Ishikawa (cell line): ENCODE measurements at regions not wholly inside any gene's neighbourhood (a gene's known extent, or its start where the extent isn't known, plus 50 kb on each side); places are given as distances from the start of the nearest gene placed in this dataset.

Experiments used
- CEBPB ChIP-seq: IDR thresholded peaks from 2 replicates; pipeline ENCODE4 v1.6.1; 2012
- CREB1 ChIP-seq: IDR thresholded peaks from 2 replicates; pipeline ENCODE4 v1.6.1; 2012; ENCODE audit warnings: low read depth
- EGR1 ChIP-seq: IDR thresholded peaks from 2 replicates; pipeline ENCODE4 v1.6.1; 2012
- EP300 ChIP-seq: IDR thresholded peaks from 2 replicates; pipeline ENCODE4 v1.6.1; 2012; ENCODE audit warnings: borderline replicate concordance
- FOXM1 ChIP-seq: IDR thresholded peaks from 2 replicates; pipeline ENCODE4 v1.6.1; 2012; ENCODE audit warnings: low read depth, borderline replicate concordance
- NFIC ChIP-seq: IDR thresholded peaks from 2 replicates; pipeline ENCODE4 v1.6.1; 2012
- RAD21 ChIP-seq: IDR thresholded peaks from 2 replicates; pipeline ENCODE4 v1.6.1; 2012; ENCODE audit warnings: low read depth
- TAF1 ChIP-seq: IDR thresholded peaks from 2 replicates; pipeline ENCODE4 v1.6.1; 2012; ENCODE audit warnings: low read depth, mild to moderate bottlenecking
- TCF12 ChIP-seq: IDR thresholded peaks from 2 replicates; pipeline ENCODE4 v1.6.1; 2012; ENCODE audit warnings: low read depth
- TEAD4 ChIP-seq: IDR thresholded peaks from 2 replicates; pipeline ENCODE4 v1.6.1; 2012
- YY1 ChIP-seq: IDR thresholded peaks from 2 replicates; pipeline ENCODE4 v1.6.1; 2012; ENCODE audit warnings: low read depth
- ZBTB7A ChIP-seq: IDR thresholded peaks from 2 replicates; pipeline ENCODE4 v1.6.1; 2012; ENCODE audit warnings: low read depth
- TF ChIP-seq, protein P1 (sequence below): IDR thresholded peaks from 2 replicates; pipeline ENCODE4 v1.6.1; 2012; ENCODE audit warnings: low read depth, mild to moderate bottlenecking
- TF ChIP-seq, protein P2 (sequence below): IDR thresholded peaks from 2 replicates; pipeline ENCODE4 v1.6.1; 2012
- TF ChIP-seq, protein P3 (sequence below): IDR thresholded peaks from 2 replicates; pipeline ENCODE4 v1.6.1; 2012

DNA sequence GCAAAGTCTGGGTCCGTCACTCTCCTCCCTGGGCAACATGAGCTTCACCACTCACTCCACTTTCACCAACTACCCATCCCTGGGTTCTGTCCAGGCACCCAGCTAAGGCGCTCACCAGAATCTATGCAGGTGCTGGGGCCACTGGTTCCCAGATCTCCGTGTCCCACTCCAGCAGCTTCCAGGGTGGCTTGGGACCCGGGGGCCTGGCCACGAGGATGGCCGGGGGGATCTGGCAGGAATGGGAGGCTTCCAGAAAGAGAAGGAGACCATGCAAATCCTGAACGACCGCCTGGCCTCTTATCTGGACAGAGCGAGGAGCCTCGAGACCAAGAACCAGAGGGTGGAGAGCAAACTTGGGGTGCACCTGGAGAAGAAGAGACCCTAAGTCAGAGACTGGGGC is 1611.0 kb upstream of the ACO1 start:
- TF ChIP-seq FOXM1, result no peak
- TF ChIP-seq, protein P1, sequence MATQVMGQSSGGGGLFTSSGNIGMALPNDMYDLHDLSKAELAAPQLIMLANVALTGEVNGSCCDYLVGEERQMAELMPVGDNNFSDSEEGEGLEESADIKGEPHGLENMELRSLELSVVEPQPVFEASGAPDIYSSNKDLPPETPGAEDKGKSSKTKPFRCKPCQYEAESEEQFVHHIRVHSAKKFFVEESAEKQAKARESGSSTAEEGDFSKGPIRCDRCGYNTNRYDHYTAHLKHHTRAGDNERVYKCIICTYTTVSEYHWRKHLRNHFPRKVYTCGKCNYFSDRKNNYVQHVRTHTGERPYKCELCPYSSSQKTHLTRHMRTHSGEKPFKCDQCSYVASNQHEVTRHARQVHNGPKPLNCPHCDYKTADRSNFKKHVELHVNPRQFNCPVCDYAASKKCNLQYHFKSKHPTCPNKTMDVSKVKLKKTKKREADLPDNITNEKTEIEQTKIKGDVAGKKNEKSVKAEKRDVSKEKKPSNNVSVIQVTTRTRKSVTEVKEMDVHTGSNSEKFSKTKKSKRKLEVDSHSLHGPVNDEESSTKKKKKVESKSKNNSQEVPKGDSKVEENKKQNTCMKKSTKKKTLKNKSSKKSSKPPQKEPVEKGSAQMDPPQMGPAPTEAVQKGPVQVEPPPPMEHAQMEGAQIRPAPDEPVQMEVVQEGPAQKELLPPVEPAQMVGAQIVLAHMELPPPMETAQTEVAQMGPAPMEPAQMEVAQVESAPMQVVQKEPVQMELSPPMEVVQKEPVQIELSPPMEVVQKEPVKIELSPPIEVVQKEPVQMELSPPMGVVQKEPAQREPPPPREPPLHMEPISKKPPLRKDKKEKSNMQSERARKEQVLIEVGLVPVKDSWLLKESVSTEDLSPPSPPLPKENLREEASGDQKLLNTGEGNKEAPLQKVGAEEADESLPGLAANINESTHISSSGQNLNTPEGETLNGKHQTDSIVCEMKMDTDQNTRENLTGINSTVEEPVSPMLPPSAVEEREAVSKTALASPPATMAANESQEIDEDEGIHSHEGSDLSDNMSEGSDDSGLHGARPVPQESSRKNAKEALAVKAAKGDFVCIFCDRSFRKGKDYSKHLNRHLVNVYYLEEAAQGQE, result no peak
- no peak for TF ChIP-seq CEBPB
- no peak for TF ChIP-seq NFIC
- no peak for TF ChIP-seq TAF1
- TF ChIP-seq TEAD4, result no peak
- TF ChIP-seq, protein P2, sequence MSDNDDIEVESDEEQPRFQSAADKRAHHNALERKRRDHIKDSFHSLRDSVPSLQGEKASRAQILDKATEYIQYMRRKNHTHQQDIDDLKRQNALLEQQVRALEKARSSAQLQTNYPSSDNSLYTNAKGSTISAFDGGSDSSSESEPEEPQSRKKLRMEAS, result no peak
- TF ChIP-seq RAD21, result no peak
- TF ChIP-seq ZBTB7A, result no peak
- no peak for TF ChIP-seq TCF12
- TF ChIP-seq EP300, result no peak
- no peak for TF ChIP-seq EGR1
- no peak for TF ChIP-seq CREB1
- TF ChIP-seq, protein P3, sequence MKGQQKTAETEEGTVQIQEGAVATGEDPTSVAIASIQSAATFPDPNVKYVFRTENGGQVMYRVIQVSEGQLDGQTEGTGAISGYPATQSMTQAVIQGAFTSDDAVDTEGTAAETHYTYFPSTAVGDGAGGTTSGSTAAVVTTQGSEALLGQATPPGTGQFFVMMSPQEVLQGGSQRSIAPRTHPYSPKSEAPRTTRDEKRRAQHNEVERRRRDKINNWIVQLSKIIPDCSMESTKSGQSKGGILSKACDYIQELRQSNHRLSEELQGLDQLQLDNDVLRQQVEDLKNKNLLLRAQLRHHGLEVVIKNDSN, result no peak
- no peak for TF ChIP-seq YY1

DNA sequence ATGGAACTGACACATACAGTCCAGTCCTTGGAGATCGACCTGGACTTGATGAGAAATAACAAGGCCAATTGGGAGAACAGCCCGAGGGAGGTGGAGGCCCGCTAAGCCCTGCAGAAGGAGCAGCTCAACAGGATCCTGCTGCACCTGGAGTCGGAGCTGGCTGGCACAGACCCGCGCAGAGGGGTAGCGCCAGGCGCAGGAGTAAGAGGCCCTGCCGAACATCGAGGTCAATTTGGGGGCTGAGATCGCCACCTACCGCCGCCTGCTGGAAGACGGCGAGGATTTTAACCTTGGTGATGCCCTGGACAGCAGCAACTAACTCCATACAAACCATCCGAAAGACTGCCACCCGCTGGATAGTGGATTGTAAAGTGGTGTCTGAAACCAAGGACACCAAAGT is 1610.1 kb upstream of the ACO1 start:
- TF ChIP-seq EGR1 (no peak), YY1 (no peak)
- TF ChIP-seq, protein P1, result no peak

DNA sequence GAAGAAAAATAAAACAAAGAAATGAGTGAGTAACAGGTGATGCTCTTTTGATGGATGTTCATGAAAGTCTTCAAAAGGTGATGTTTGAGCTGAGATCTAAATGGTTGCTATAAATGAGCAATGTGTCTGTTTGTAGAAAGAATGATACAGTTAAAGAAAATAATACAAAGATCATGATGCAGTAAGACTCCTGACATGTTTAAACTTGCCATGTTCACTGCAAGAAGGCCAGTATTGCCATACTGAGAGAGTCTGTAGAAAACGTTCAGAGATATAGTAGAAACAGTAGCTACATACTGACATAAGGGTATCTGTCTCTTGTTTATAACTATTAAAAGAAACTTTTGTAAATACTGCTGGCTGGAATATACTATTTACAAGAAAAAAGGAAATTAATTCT is 1609.2 kb upstream of the ACO1 start:
- TF ChIP-seq ZBTB7A (no peak), EGR1 (no peak), TCF12 (no peak), FOXM1 (no peak), YY1 (no peak)
- TF ChIP-seq, protein P2, result no peak

DNA sequence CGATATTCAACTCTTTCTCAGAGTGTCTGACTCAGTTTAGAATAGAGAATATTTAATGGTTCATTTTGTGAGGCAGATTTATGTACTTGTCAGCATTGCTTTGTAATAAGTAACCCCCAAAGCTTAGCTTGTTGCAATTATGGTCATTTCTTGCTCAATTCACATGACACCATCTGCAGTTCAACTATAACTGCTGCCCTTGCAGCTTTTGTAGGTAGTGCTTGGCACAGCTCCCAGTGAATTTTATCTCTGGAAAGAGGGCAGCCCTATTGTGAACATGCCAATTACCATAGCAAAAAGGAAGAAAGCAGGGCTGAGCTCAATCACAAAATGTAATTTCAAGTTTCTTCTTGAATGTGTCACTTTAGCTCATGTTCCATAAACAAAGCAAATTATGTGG is 1587.7 kb upstream of the ACO1 start:
- TF ChIP-seq NFIC (peak; percentile 26; the same call in 1 of the 2 replicates), CEBPB (peak; percentile 62; the same call in 1 of the 2 replicates)
- TF ChIP-seq, protein P3, result no peak

DNA sequence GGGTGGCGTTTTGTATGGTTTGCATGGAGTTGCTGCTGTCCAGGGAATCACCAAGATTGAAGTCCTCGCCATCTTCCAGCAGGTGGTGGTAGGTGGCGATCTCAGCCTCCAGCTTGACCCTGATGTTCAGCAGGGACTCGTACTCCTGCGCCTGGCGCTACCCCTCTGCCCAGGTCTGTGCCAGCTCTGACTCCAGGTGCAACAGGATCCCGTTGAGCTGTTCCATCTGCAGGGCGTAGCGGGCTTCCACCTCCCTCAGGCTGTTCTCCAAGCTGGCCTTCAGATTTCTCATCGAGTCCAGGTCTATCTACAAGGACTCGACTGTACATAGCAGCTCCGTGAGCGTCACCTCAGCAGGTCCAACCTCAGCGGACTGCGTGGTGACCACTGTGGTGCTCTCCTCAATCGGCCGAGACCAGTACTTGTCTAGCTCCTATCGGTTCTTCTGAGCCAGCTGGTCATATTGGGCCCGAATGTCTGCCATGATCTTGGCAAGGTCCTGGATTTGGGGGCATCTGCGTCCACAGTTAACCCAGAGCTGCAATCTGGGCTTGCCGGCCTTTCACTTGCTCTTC is 1584.8 kb upstream of the ACO1 start:
- TF ChIP-seq CEBPB (no peak), TAF1 (no peak), TEAD4 (no peak), RAD21 (no peak), YY1 (no peak), NFIC (no peak), EP300 (no peak), EGR1 (no peak), FOXM1 (no peak), CREB1 (no peak)
- TF ChIP-seq, protein P3, result no peak
- TF ChIP-seq, protein P1, result no peak
